WI38 (cell line): ENCODE measurements at regions not wholly inside any gene's neighbourhood (a gene's known extent, or its start where the extent isn't known, plus 50 kb on each side); places are given as distances from the start of the nearest gene placed in this dataset.

Source experiments
- H3K4me3 ChIP-seq: 2 replicates; pipeline ENCODE4 v1.5.1; 2011; ENCODE audit warnings: low read depth, mild to moderate bottlenecking, control low read depth, low read length
- CTCF ChIP-seq: IDR thresholded peaks from 2 replicates; pipeline ENCODE4 v1.5.1; 2012; ENCODE audit warnings: low read depth, mild to moderate bottlenecking, control low read depth, low read length

GRCh38 chr13:73544175-73544574 lies 485.4 kb downstream of the KLF5 start:
- H3K4me3 ChIP-seq = no peak overlapping the region
- no peak for TF ChIP-seq CTCF

- no peak for TF ChIP-seq CTCF
- H3K4me3 ChIP-seq = no peak overlapping the region
Measured at GRCh38 chr13:73542446-73542845, 483.6 kb downstream of the KLF5 start.

- H3K4me3 ChIP-seq = no peak overlapping the region
Measured at GRCh38 chr13:73536865-73537264, 478.1 kb downstream of the KLF5 start.

GRCh38 chr13:73535341-73535740 lies 476.5 kb downstream of the KLF5 start:
- no peak overlapping the region for H3K4me3 ChIP-seq
- no peak for TF ChIP-seq CTCF

More at GRCh38 chr13:73536865-73537264, 478.1 kb downstream of the KLF5 start:
- no peak for TF ChIP-seq CTCF

GRCh38 chr13:73532987-73533510 lies 474.2 kb downstream of the KLF5 start:
- H3K4me3 ChIP-seq = no peak overlapping the region
- TF ChIP-seq CTCF = no peak

- TF ChIP-seq CTCF = no peak
- no peak overlapping the region for H3K4me3 ChIP-seq
Measured at GRCh38 chr13:73532582-73532981, 473.8 kb downstream of the KLF5 start.

- no peak overlapping the region for H3K4me3 ChIP-seq
- TF ChIP-seq CTCF = no peak
Measured at GRCh38 chr13:73531014-73531413, 472.2 kb downstream of the KLF5 start.
